HCT116 (cell line): ENCODE measurements at regions not wholly inside any gene's neighbourhood (a gene's known extent, or its start where the extent isn't known, plus 50 kb on each side); places are given as distances from the start of the nearest gene placed in this dataset.

Experiments used
- CEBPB ChIP-seq: IDR thresholded peaks from 2 replicates; pipeline ENCODE4 v1.6.1; 2012; ENCODE audit warnings: low read depth
- ELF1 ChIP-seq: IDR thresholded peaks from 2 replicates; pipeline ENCODE4 v1.6.1; 2012; ENCODE audit warnings: low read depth, borderline replicate concordance
- EZH2 ChIP-seq: fragments of 200-600 bp; sonication (generic); IDR thresholded peaks from 2 replicates; pipeline ENCODE4 v1.6.1; 2017; ENCODE audit warnings: antibody characterized with exemption, mixed run types
- POLR2A ChIP-seq: IDR thresholded peaks from 2 replicates; pipeline ENCODE4 v1.7.0; 2011; ENCODE audit warnings: borderline replicate concordance; ENCODE audit not compliant: insufficient read depth, insufficient read length; ENCODE audit errors: extremely low read depth
- SIN3A ChIP-seq: IDR thresholded peaks from 2 replicates; pipeline ENCODE4 v1.6.1; 2012; ENCODE audit warnings: low read depth
- YY1 ChIP-seq: IDR thresholded peaks from 2 replicates; pipeline ENCODE4 v1.6.1; 2011; ENCODE audit warnings: low read length, low read depth, moderate library complexity, mild to moderate bottlenecking; ENCODE audit not compliant: insufficient replicate concordance; ENCODE audit errors: extremely low read depth
- TF ChIP-seq, protein P1 (sequence below), 3 experiments: fragments of 200-600 bp in 1 of 3; sonication (generic) in 1 of 3; IDR thresholded peaks in 2 of 3; conservative IDR thresholded peaks in 1 of 3; 2 replicates each; pipeline ENCODE4 v1.5.1; 2012 to 2017; ENCODE audit warnings: low read depth in 2 of 3, low read length in 2 of 3, antibody characterized with exemption in 1 of 3, borderline replicate concordance in 1 of 3, control low read depth in 1 of 3, mild to moderate bottlenecking in 1 of 3, mixed read lengths in 1 of 3, mixed run types in 1 of 3, moderate library complexity in 1 of 3; ENCODE audit not compliant: insufficient read depth in 1 of 3

DNA sequence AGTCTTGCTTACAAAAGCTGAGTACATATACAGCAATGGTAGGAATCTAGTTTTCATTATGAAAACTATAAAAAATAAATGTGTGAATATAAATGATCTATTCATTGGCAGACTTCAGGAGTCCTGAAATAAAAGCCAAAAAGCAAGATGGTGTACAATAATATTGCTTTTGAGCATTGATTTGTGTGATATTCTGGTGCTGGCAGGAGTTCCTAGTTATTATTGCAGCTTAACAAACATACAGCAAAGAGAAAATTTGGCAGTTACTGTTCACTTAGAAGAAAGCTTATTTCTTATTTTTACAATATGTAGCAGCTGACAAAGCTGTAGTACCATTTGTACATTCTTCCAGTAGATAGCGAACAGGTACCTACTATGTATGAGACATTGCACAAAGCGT, 1518.9 kb upstream of the TENM4 start:
- TF ChIP-seq POLR2A (no peak), SIN3A (no peak), EZH2 (no peak), ELF1 (no peak), YY1 (no peak), CEBPB (no peak)
- TF ChIP-seq, protein P1, sequence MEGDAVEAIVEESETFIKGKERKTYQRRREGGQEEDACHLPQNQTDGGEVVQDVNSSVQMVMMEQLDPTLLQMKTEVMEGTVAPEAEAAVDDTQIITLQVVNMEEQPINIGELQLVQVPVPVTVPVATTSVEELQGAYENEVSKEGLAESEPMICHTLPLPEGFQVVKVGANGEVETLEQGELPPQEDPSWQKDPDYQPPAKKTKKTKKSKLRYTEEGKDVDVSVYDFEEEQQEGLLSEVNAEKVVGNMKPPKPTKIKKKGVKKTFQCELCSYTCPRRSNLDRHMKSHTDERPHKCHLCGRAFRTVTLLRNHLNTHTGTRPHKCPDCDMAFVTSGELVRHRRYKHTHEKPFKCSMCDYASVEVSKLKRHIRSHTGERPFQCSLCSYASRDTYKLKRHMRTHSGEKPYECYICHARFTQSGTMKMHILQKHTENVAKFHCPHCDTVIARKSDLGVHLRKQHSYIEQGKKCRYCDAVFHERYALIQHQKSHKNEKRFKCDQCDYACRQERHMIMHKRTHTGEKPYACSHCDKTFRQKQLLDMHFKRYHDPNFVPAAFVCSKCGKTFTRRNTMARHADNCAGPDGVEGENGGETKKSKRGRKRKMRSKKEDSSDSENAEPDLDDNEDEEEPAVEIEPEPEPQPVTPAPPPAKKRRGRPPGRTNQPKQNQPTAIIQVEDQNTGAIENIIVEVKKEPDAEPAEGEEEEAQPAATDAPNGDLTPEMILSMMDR (IDR thresholded peaks at IDR 0.05 in 2 of 3, conservative IDR thresholded peaks at IDR 0.05 in 1 of 3; ENCODE audit: borderline replicate concordance in 1 of 3, insufficient read depth in 1 of 3, low read depth in 2 of 3, low read length in 2 of 3): no peak
